ENCODE measurements at regions not wholly inside any gene's neighbourhood (a gene's known extent, or its start where the extent isn't known, plus 50 kb on each side); places are given as distances from the start of the nearest gene placed in this dataset.

- Mint-ChIP-seq H3K9me3 (no peaks in the 10 kb centered on the region), H3K4me1 (no peaks in the 10 kb centered on the region), H3K36me3 (ENCODE audit: low read depth) (no peaks in the 10 kb centered on the region), H3K4me3 (no peak overlapping the region), H3K27me3 (ENCODE audit: low read depth) (no peaks in the 10 kb centered on the region), H3K27ac (no peak overlapping the region)
- TF ChIP-seq, protein P1, sequence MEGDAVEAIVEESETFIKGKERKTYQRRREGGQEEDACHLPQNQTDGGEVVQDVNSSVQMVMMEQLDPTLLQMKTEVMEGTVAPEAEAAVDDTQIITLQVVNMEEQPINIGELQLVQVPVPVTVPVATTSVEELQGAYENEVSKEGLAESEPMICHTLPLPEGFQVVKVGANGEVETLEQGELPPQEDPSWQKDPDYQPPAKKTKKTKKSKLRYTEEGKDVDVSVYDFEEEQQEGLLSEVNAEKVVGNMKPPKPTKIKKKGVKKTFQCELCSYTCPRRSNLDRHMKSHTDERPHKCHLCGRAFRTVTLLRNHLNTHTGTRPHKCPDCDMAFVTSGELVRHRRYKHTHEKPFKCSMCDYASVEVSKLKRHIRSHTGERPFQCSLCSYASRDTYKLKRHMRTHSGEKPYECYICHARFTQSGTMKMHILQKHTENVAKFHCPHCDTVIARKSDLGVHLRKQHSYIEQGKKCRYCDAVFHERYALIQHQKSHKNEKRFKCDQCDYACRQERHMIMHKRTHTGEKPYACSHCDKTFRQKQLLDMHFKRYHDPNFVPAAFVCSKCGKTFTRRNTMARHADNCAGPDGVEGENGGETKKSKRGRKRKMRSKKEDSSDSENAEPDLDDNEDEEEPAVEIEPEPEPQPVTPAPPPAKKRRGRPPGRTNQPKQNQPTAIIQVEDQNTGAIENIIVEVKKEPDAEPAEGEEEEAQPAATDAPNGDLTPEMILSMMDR (IDR thresholded peaks at IDR 0.05; ENCODE audit: unreplicated experiment in 3 of 3) = no peak
These were observed 103.3 kb downstream of the MRPL39 start for GRCh38 chr21:25503981-25504380.

- H3K9me3 Mint-ChIP-seq = no peaks in the 10 kb centered on the region
- no peaks in the 10 kb centered on the region for H3K4me1 Mint-ChIP-seq
- H3K27ac Mint-ChIP-seq = no peak overlapping the region
- H3K27me3 Mint-ChIP-seq (ENCODE audit: low read depth) = no peaks in the 10 kb centered on the region
- H3K36me3 Mint-ChIP-seq (ENCODE audit: low read depth) = no peaks in the 10 kb centered on the region
- TF ChIP-seq, protein P1 (IDR thresholded peaks at IDR 0.05; ENCODE audit: unreplicated experiment in 3 of 3) = no peak
- H3K4me3 Mint-ChIP-seq = no peak overlapping the region
These were observed 105.2 kb downstream of the MRPL39 start for GRCh38 chr21:25501996-25502665.

DNA sequence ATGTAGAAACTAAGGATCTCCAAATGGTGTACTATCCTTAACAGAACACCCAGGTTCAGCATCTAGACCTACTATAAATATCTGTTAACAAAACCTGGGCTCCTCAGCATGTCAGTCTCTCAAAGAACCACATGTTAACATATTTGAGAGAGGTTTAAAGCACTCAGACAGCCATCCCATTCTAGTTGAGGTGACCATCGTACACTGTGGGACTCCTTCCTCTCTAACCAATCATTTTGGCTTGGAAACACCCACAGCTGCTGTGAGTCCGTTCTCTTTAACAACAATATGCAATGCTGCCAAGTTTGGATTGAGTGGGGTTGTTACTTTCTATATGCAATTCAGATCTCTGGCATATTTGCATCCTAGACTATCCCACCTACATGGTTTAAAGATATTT lies 105.8 kb downstream of the MRPL39 start:
- no peak overlapping the region for H3K27ac Mint-ChIP-seq
- H3K9me3 Mint-ChIP-seq = no peaks in the 10 kb centered on the region
- H3K4me1 Mint-ChIP-seq = no peaks in the 10 kb centered on the region
- TF ChIP-seq, protein P1 (IDR thresholded peaks at IDR 0.05; ENCODE audit: unreplicated experiment in 3 of 3) = no peak
- H3K4me3 Mint-ChIP-seq = no peak overlapping the region
- no peaks in the 10 kb centered on the region for H3K27me3 Mint-ChIP-seq (ENCODE audit: low read depth)
- no peaks in the 10 kb centered on the region for H3K36me3 Mint-ChIP-seq (ENCODE audit: low read depth)

GRCh38 chr21:25500598-25500997 lies 106.7 kb downstream of the MRPL39 start:
- no peaks in the 10 kb centered on the region for H3K4me1 Mint-ChIP-seq
- no peak overlapping the region for H3K27ac Mint-ChIP-seq
- H3K9me3 Mint-ChIP-seq = no peaks in the 10 kb centered on the region
- H3K27me3 Mint-ChIP-seq (ENCODE audit: low read depth) = no peaks in the 10 kb centered on the region
- TF ChIP-seq, protein P1 (IDR thresholded peaks at IDR 0.05; ENCODE audit: unreplicated experiment in 3 of 3) = no peak
- H3K4me3 Mint-ChIP-seq = no peak overlapping the region
- H3K36me3 Mint-ChIP-seq (ENCODE audit: low read depth) = no peaks in the 10 kb centered on the region

- Mint-ChIP-seq H3K9me3 (no peaks in the 10 kb centered on the region), H3K27me3 (ENCODE audit: low read depth) (no peaks in the 10 kb centered on the region)
These were observed 110.3 kb downstream of the MRPL39 start for GRCh38 chr21:25496825-25497482.

More at GRCh38 chr21:25496825-25497482, 110.3 kb downstream of the MRPL39 start:
- TF ChIP-seq, protein P1 (IDR thresholded peaks at IDR 0.05; ENCODE audit: unreplicated experiment in 3 of 3) = no peak
- Mint-ChIP-seq H3K36me3 (ENCODE audit: low read depth) (no peaks in the 10 kb centered on the region), H3K4me1 (no peaks in the 10 kb centered on the region), H3K27ac (no peak overlapping the region), H3K4me3 (no peak overlapping the region)

Measured in nephron (organoid).